ENCODE measurements at regions not wholly inside any gene's neighbourhood (a gene's known extent, or its start where the extent isn't known, plus 50 kb on each side); places are given as distances from the start of the nearest gene placed in this dataset.

DNA sequence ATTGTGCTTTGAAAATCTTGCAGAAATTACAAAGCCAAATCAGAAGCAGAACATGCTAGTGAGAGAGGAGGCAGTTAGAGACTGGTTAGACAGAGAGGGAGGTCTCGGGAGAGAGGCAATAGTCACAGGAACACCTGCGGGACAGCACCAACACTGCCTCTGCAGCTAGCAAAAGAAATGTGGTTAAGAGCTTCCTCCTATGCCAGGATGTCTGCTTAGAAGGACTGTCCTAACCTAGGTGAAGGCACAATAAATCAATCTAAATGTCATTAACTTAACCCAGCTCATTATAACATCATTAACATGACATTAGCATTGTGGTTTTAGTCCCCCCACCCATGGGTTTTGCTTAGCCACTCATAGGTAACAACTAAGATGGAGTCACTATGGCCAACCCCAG is 726.7 kb downstream of the PCDH18 start:
- intact Hi-C loops (cut with DNase I) = no loop called here
- Histone ChIP-seq H3K27me3 (no peaks in the 10 kb centered on the region), H3K4me1 (no peaks in the 10 kb centered on the region), H3K27ac (no peak overlapping the region), H3K36me3 (no peaks in the 10 kb centered on the region), H3K9me3 (no peaks in the 10 kb centered on the region), H3K4me3 (no peak overlapping the region)
- DNase-seq (ENCODE audit: extremely low spot score in 2 of 2) = no peak
- TF ChIP-seq POLR2A (IDR thresholded peaks at IDR 0.05) (no peak), POLR2AphosphoS5 (IDR thresholded peaks at IDR 0.05; ENCODE audit: insufficient read depth in 1 of 2, low read depth in 1 of 2) (no peak)
- TF ChIP-seq, protein P1, sequence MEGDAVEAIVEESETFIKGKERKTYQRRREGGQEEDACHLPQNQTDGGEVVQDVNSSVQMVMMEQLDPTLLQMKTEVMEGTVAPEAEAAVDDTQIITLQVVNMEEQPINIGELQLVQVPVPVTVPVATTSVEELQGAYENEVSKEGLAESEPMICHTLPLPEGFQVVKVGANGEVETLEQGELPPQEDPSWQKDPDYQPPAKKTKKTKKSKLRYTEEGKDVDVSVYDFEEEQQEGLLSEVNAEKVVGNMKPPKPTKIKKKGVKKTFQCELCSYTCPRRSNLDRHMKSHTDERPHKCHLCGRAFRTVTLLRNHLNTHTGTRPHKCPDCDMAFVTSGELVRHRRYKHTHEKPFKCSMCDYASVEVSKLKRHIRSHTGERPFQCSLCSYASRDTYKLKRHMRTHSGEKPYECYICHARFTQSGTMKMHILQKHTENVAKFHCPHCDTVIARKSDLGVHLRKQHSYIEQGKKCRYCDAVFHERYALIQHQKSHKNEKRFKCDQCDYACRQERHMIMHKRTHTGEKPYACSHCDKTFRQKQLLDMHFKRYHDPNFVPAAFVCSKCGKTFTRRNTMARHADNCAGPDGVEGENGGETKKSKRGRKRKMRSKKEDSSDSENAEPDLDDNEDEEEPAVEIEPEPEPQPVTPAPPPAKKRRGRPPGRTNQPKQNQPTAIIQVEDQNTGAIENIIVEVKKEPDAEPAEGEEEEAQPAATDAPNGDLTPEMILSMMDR (IDR thresholded peaks at IDR 0.05) = no peak

DNA sequence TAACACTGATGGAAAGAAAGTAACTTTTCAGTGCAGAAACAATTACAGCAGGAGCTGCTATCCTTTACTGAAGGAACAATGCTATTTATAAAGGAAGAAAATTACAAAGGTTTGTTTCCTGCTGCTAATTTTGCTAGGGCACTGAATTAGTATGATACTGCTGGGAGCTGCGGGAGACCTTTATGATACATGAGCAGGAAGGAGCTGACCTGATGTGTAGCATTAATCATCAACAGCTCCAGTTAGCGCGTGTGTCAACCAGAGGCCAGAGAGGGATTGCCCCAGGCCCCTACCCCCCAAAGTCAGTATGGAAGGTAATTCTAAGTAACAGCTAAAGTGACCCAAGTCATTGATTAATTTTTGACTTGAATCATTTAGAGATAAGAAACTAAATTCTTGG is 728.9 kb downstream of the PCDH18 start:
- no peak overlapping the region for H3K27ac ChIP-seq
- TF ChIP-seq POLR2A (IDR thresholded peaks at IDR 0.05) (no peak), POLR2AphosphoS5 (IDR thresholded peaks at IDR 0.05; ENCODE audit: insufficient read depth in 1 of 2, low read depth in 1 of 2) (no peak)
- TF ChIP-seq, protein P1 (IDR thresholded peaks at IDR 0.05) = no peak
- intact Hi-C loops (cut with DNase I) = no loop called here
- no peaks in the 10 kb centered on the region for H3K9me3 ChIP-seq
- H3K4me1 ChIP-seq = no peaks in the 10 kb centered on the region
- DNase-seq (ENCODE audit: extremely low spot score in 2 of 2) = no peak
- H3K36me3 ChIP-seq = no peaks in the 10 kb centered on the region
- H3K4me3 ChIP-seq = no peak overlapping the region
- H3K27me3 ChIP-seq = no peaks in the 10 kb centered on the region

DNA sequence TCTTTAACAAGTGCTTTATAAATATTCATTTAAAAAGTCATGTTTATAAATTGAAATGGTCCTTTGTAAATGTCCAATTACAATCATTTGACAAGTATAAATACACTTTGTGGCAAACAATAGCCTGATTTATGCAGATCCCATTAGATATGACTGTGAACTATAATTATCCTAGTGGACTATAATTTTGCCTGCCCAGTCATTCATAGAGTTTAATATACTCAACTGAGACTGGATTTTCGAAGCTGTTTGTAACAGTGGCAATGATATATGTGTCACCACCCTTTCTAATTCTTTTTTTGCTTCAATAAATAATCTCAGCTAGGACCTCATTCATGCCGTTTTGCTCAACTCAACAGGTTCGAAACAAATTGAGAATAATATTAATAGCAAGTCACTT is 732.0 kb downstream of the PCDH18 start:
- intact Hi-C loops (cut with DNase I) = no loop called here
- no peak for DNase-seq (ENCODE audit: extremely low spot score in 2 of 2)
- no peak for TF ChIP-seq POLR2AphosphoS5 (IDR thresholded peaks at IDR 0.05; ENCODE audit: insufficient read depth in 1 of 2, low read depth in 1 of 2)
- H3K4me1 ChIP-seq = no peaks in the 10 kb centered on the region
- no peaks in the 10 kb centered on the region for H3K27me3 ChIP-seq
- H3K27ac ChIP-seq = no peak overlapping the region
- H3K9me3 ChIP-seq = no peaks in the 10 kb centered on the region
- H3K4me3 ChIP-seq = no peak overlapping the region
- no peaks in the 10 kb centered on the region for H3K36me3 ChIP-seq

DNA sequence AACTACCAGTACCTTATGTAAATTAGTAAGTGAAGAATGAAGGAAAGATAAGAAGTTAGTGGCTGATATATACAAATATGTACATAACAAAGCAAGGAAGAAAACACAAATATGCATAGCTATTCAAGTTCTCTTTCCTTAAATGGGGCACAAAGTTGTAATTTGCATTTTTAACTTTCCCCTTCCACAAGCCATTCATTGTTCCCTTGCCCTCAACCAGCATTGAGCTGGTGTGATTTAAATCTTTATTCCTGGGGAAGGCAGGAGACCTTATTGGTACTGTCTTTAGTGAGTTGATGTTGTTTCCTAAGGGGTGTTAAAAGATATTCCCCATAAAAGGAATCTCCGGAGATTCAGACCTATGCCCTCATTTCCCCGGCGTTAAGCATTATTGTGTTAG is 735.3 kb downstream of the PCDH18 start:
- no peak for DNase-seq (ENCODE audit: extremely low spot score in 2 of 2)
- Histone ChIP-seq H3K9me3 (no peaks in the 10 kb centered on the region), H3K36me3 (no peaks in the 10 kb centered on the region), H3K4me1 (no peaks in the 10 kb centered on the region), H3K4me3 (no peak overlapping the region), H3K27ac (no peak overlapping the region), H3K27me3 (no peaks in the 10 kb centered on the region)
- TF ChIP-seq POLR2A (IDR thresholded peaks at IDR 0.05) (no peak), POLR2AphosphoS5 (IDR thresholded peaks at IDR 0.05; ENCODE audit: insufficient read depth in 1 of 2, low read depth in 1 of 2) (no peak)
- TF ChIP-seq, protein P1 (IDR thresholded peaks at IDR 0.05) = no peak
- intact Hi-C loops (cut with DNase I) = no loop called here

GRCh38 chr4:136793848-136794247 is 738.4 kb downstream of the PCDH18 start:
- Histone ChIP-seq H3K36me3 (no peaks in the 10 kb centered on the region), H3K4me1 (no peaks in the 10 kb centered on the region), H3K9me3 (no peaks in the 10 kb centered on the region), H3K27me3 (no peaks in the 10 kb centered on the region), H3K27ac (no peak overlapping the region), H3K4me3 (no peak overlapping the region)
- no peak for DNase-seq (ENCODE audit: extremely low spot score in 2 of 2)
- intact Hi-C loops (cut with DNase I) = no loop called here
- TF ChIP-seq, protein P1 (IDR thresholded peaks at IDR 0.05) = no peak
- TF ChIP-seq POLR2AphosphoS5 (IDR thresholded peaks at IDR 0.05; ENCODE audit: insufficient read depth in 1 of 2, low read depth in 1 of 2) (no peak), POLR2A (IDR thresholded peaks at IDR 0.05) (no peak)

DNA sequence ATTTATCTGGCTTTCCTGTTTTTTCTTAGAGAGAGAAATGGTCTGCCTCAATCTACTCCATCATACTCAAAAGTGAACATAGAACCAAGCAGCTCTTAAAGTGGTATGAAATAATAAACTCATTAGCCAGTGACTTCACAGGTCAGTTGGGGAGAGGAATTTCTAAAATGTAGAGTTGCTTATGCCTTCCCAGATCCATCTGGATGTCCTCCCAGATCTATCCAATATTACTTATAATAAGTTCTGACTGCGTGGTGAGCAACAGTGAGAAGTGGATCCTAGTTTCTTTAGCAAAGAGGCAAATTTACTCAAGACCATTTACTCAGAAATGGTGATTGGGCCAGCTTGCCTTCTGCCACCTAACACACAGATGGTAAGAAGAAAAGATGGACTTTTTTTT is 748.0 kb downstream of the PCDH18 start:
- Histone ChIP-seq H3K4me3 (no peak overlapping the region), H3K4me1 (no peaks in the 10 kb centered on the region), H3K36me3 (no peaks in the 10 kb centered on the region), H3K27ac (no peak overlapping the region), H3K27me3 (no peaks in the 10 kb centered on the region), H3K9me3 (no peaks in the 10 kb centered on the region)
- TF ChIP-seq POLR2AphosphoS5 (IDR thresholded peaks at IDR 0.05; ENCODE audit: insufficient read depth in 1 of 2, low read depth in 1 of 2) = no peak
- TF ChIP-seq, protein P1 (IDR thresholded peaks at IDR 0.05) = no peak
- no peak for TF ChIP-seq POLR2A (IDR thresholded peaks at IDR 0.05)
- intact Hi-C loops (cut with DNase I) = no loop called here
- DNase-seq (ENCODE audit: extremely low spot score in 2 of 2) = no peak

All from vagina (tissue), 2 donors.